Posterior vena cava (tissue), 2 donors: ENCODE measurements at regions not wholly inside any gene's neighbourhood (a gene's known extent, or its start where the extent isn't known, plus 50 kb on each side); places are given as distances from the start of the nearest gene placed in this dataset.
"Not testable (repeated sequence)": the region's sequence is repeated elsewhere in the genome, so short reads cannot be mapped to it uniquely, and the experiment has no call there.

Experiments used
- DNase-seq: peaks from one replicate; pipeline ENCODE4 v3.0.0-alpha.2; 2020; ENCODE audit warnings: low spot score
- intact Hi-C, 2 donors: fragments of 100-400 bp; cut with DNase I; formaldehyde crosslinking; loops; one replicate each; pipeline versions ENCODE4 v1.14.1 to v1.14.2; 2022 to 2023
- donor health status: DM: yes; HTN: yes; CAD: no.
- donor health status: DM: yes; HTN: yes; CAD: no.

DNA sequence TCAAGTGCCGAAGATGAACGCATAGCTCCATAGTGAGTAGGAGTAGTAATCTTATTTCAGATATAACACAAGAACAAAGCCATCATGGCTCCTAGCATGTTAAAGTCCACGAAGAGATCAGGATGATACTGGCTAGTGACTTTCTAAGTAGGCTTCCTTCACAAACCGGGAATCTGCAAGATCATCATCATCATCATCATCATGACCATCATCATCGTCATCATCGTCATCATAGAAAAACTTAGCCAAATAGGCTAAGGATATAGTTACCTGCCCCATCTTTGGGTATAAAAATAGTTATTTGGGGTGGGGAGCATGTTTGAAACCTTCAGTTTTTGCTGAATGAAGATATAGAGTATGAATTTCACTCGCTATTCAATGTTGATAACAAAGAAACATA is 57.9 kb downstream of the PYDC2 start:
- DNase-seq = no peak

DNA sequence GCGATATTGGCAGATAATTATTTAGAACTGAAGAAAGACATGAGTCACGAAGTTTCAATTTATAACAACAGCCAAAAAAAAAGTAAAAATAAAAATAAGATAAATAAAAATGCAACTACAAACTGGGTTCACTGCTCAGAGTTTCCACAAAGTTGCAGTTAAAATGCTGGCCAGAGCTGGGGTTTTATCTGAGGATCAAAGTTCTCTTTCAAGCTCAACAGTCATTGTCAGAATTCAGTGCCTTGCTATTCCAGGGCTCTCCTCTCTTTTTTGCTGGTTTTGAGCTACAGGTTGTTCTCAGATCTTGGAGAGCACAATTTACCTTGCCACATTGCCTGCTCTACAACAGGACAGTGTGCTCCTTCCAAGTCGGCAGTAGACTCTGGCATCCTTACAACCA is 60.1 kb downstream of the PYDC2 start:
- no peak for DNase-seq
- intact Hi-C loops = no loop called here

More for the DNA sequence above, 57.9 kb downstream of the PYDC2 start:
- intact Hi-C loops = no loop called here

DNA sequence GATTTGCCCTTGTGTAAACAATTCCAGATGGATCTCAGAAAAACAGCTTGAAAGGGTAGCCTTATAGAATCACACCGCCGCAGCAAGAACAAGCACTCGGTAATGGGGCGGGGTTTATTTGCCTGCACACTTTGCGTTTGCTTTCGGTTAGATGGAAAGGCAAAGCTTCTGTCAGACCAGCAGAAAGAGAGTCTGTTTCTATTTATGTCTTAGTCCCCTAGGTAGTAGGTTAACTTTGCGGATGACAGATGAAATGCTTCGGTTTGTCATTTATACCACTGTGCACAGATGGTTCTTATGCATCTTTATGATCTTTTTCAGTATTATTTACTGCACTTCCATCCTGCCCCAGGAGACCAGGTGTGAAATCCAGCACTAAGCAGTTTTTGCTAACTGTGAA is 62.2 kb downstream of the PYDC2 start:
- DNase-seq = no peak

DNA sequence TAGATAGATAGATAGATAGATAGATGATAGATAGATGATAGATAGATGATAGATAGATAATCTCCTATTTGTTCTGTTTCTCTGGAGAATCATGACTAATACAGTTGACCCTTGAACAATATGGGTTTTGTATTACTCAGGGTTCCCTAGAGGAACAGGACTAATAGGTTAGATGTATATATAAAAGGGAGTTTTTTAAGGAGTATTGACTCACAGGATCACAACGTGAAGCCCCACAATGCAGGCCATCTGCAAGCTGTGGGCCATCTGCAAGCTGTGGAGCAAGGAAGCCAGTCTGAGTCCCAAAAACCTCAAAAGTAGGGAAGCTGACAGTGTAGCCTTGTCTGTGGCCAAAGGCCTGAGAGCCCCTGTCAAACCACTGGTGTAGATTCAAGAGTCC is 67.6 kb downstream of the PYDC2 start:
- intact Hi-C loops = no loop called here
- no peak for DNase-seq

More for the DNA sequence above, 62.2 kb downstream of the PYDC2 start:
- intact Hi-C loops = no loop called here

DNA sequence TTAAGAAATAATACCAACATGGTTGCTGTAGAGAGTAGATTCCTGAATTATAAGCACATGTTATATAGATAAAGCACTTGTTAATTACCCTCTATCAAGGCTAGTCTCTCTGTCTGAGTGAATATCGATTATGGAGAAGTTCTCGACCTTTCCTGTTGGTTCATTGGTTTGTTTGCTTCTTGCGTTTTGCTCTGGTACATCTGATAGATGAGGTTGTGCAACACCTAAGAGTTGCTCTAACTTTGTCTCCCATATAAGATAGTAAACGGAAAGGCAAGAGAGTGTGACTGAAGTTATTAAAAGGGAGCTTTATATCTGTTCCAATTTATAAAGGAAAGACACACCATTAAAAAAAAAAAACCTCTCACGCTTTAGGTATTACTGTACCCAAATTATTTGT is 69.0 kb downstream of the PYDC2 start:
- intact Hi-C loops = loop anchor here in 1 of 2 donors (10.0 kb wide), 1 partner anchor 635 kb away; no protein-coding TSS in a partner anchor
- no peak for DNase-seq

DNA sequence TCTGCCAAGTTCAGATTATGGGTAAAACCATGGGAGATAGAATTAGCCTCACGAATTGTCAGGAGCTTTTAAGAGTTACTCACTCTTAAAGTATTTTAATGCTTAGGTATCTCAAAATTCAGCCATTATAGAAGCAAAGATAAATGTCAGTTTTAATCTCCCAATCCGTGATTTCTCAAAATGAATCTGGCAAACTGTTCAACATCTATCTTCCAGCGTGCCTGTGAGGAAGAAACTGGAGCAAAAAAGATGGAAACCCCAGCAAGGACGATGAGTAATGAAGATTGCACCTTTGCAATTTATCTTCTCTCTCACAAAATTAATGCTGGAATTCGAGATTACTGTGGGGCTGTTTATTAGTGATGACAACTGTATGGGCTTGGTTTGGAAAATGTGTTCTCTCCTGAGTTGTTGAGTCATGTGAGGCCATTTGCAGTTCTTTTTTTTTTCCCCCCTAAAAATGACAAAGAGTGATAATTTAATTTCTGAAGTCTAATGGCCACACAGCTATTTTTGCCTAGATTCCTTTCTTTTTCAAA is 70.5 kb downstream of the PYDC2 start:
- intact Hi-C loops = loop anchor here in 1 of 2 donors (10.0 kb wide), 1 partner anchor 633 kb away; no protein-coding TSS in a partner anchor
- DNase-seq = no peak

DNA sequence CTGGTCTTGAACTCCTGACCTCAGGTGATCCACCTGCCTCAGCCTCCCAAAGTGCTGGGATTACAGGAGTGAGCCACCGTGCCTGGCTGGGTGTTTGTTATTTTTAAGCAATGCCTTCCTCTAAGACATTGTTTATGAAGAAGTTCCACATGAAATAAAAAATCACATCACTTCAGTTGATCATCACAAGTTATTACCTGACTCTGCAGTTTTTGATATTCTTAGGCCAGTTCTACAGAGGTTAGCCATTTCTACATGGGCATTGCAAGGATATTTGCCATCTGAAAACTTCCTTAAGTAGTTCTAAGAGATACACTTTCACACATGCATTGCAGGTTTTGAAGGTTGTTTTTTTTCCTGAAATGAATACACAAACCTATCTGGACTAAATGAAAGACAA is 82.1 kb downstream of the PYDC2 start:
- no peak for DNase-seq
- intact Hi-C loops = no loop called here

DNA sequence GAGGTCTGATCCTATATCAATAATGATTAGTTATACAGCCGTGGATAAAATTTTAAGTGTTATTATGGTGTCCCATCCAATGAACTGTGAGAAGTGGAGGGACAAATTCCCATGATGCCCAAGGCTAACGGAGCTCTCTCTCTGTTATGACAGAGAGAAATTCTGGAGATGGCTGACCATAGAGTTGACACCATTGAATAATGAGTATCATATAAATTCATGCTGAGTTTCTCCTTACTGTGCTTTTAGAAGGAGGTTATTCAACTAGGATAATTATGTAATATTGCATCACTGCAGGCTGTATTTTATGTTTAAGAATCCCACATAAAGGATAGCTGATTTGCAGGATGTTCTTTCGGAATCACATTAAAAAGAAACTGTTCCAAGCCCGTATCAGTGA is 82.9 kb downstream of the PYDC2 start:
- no peak for DNase-seq
- intact Hi-C loops = no loop called here

DNA sequence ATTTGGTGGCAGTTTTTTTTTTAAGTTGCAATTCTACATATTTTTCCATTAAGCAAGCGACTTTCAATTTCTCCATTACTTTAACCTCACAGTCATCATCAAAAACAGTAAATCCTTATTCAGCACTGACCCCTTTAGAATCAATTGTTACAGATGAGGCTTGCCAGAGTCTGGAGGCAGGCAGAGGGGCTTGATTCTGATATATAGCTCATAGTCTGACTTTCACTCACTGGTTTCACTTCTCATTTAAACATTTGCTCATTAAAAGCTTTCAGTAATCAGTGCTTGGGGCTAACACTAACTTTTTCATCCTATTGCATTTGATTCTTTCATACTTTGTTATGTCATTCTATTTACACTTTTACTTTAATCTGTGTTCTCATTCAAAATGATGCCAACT is 88.4 kb downstream of the PYDC2 start:
- intact Hi-C loops = no loop called here
- DNase-seq = no peak

DNA sequence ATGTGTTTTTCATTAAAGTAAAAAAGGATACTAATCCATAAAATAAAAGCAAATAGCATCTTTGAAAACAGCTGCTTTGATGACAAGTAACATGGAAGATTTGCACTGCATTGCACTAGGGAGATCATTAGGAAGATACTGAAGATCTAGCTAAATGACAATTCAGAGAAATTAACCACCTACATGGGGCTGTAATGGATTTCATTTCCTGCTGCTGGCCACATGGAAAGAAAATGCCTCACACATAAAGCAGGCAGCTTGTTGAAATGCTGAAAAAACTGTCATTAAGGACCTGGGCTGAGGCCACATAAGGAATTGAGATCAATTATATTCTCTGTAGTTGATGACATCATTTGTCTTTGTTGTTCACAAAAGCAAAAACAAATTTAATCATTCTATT is 94.1 kb downstream of the PYDC2 start:
- intact Hi-C loops = no loop called here
- no peak for DNase-seq

DNA sequence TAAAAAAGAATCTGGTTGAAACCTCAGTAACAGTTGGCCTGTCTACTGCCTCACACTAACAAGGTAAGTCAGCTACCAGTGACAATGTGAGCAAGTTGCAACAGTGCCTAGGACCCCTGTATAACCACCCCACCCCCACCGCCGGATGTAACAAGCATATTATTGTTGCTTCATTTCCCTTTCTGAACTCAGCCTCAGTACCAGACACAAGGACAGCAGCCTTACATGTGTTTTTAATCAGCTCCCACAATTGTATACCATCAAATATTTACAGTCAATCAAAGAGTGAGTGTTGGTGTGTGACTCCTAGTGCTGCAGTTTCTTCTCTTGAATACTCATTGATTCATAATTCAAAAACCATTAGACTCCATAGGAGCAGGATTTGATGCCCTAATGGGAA is 96.4 kb downstream of the PYDC2 start:
- intact Hi-C loops = no loop called here
- DNase-seq = no peak

DNA sequence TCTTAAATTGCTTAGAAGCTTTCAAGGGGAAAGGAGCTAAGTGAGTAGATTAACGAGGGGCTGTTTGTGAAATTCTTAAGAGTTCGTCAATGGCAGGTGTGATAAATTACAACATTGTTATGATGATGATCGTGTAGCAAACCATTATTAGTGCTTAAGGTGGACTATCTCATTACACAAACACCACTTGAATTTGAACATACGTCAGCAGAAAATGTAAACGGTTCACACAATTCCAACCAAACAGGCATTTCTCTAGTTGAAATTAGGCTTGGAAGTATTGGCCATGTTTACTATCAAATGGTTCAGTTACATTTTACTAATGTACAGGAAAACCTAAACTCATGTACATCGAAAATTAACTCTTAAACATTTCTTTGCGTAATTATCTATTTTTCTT is 102.8 kb downstream of the PYDC2 start:
- no peak for DNase-seq
- intact Hi-C loops = no loop called here

DNA sequence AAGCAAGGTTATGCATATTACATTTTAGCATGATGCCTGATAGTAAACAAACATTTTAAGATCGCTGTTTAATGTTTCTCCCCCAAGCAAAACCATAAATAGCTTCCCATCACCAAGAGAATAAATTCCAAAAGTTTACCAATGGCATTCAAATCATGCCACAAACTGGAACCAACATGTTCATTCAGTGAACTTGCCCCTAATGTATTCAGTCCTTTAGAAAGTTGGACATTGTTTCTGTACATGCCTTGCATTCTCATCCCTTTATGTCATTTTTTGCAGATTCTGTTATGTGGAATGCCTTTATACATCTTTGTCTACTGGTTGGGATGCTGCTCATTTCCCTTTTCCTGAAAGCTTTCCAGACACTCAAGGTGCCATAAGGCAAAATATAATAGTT is 105.5 kb downstream of the PYDC2 start:
- no peak for DNase-seq
- intact Hi-C loops = no loop called here

DNA sequence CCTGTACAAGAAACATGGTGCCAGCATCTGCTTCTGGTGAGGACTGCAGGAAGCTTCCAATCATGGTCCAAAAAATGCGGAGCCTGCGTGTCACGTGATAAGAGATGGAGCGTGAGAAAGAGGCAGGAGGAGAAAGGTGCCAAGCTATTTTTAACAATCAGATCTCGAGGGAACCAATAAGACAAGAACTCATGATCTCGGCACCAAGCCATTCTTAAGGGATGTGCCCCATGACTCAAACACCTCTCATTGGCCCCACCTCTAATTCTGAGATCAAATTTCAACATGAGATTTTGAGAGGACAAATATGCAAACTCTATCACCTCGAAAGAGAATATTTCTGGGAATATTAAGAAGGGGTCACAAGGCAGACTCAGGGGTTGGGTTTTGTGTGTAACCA is 107.2 kb downstream of the PYDC2 start:
- intact Hi-C loops = no loop called here
- no peak for DNase-seq

DNA sequence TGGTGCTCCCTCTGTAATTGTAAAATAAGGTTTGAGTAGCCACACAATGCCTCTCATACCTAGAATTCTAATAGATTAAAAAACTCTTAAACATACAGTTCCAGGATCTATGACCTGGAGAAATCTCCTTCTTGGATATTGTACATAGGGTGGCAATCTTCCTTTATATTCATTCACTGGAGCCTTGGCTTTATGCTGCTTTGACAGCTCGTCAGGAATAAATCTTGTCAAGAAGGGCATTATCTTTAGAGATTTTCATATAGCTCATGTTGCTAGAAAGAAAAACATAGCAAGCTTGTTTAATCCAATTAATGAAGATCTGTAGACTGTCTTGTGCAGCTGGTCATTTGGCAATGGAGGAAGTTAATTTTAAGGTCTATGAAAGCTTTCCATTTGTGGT is 131.1 kb downstream of the PYDC2 start:
- DNase-seq = no peak
- intact Hi-C loops = no loop called here

DNA sequence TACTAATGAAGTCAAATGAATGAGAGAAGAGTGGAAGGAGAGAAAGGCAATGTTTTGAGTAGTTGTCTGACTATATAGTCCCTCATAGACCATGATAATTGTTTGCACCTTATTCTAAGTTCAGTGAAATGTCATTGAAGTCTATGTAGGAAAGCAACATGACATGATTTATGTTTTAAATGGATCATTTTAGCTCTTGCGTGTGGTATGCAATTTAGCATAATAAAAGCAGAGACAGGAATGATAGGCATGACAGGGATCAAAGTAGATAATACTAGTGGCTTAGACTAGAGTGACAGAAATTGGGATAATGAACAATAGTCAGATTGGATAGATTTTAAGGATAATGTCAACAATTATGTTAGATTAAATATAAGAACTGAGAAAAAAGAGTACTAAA is 132.5 kb downstream of the PYDC2 start:
- DNase-seq = no peak
- intact Hi-C loops = no loop called here

DNA sequence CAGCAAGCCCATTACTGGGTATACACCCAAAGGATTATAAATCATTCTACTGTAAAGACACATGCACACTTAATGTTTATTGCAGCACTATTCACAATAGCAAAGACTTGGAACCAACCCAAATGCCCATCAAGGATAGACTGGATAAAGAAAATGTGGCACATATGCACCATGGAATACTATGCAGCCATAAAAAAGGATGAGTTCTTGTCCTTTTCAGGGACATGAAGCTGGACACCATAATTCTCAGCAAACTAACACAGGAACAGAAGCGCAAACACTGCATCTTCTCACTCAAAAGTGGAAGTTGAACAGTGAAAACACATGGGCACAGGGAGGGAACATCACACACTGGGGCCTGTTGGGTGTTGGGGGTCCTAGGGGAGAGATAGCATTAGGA is 154.5 kb downstream of the PYDC2 start:
- intact Hi-C loops, DNase-seq: not testable (repeated sequence)

DNA sequence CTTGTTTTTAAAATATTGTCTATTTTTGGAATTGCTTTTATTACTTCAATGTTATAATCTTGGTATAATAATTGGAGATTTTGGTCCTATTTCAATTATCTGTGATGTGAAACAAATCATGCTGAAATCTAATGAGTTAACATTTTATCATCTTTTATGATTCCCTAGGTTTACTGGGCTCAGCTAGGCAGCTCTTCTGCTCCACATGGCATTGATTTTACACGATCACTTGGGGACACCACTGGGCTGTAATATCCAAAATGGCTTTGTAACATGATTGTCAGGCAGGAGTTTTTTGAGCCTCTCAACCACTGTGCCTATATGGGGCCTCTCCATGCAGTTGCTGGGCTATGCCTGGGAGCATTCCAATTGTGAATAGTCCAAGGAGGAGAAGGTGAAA is 163.3 kb downstream of the PYDC2 start:
- intact Hi-C loops = no loop called here
- no peak for DNase-seq

DNA sequence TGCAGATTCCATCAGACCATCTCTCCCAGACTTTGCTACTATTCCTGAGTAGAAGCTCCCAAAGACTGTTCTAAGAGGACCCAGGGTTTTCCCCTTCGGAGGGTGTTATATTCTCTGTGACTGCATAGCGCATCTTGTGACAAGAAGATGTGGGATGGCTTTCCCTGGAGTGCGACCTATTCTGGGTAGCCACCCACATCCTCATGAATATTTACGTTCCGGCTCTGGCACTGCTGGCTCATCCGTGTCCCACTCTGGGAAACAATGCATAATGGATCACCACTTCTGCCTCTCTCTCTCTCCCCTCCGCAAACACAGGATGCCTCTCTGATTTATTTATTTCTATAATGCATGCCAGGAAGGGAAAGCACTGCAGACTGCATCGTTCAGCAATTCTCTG is 166.1 kb downstream of the PYDC2 start:
- intact Hi-C loops = no loop called here
- DNase-seq = no peak

DNA sequence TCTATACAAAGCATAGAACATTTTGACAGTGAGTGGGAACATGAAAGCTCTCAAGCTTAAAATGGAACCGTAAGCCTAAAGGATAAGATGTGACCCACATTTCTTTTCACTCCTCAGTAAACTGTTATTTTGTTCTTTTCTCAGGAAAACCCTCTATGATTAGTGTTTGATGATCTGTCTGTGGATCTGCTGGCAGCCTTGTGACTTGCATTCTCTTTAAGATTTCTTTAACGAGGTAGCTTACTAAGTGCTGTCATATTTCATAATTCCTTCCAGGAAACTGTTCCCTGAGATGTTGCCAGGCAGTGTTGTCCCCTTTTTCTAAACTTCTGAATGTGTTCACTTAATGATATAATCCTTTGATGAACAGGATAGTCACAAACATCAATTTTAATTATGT is 167.6 kb downstream of the PYDC2 start:
- intact Hi-C loops = no loop called here

DNA sequence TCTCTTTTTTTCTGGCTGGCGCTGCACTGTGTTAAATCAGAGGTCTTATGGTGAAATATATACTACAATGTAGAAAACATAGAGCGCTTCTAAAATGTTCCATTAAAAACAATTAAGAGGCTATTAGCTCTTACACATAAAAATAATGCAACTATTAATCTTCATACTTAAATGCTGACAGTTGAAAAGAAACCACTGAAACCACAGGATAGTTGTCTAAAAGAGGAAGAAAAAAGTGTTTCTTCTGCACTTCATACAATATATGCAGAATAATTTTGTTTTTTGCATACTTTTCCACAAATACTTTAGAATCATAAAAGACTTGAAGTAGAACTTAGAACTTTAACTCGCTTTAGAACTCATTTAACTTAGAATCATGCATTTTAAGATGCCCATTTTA is 170.5 kb downstream of the PYDC2 start:
- intact Hi-C loops = no loop called here

More for the DNA sequence above, 167.6 kb downstream of the PYDC2 start:
- DNase-seq = no peak

DNA sequence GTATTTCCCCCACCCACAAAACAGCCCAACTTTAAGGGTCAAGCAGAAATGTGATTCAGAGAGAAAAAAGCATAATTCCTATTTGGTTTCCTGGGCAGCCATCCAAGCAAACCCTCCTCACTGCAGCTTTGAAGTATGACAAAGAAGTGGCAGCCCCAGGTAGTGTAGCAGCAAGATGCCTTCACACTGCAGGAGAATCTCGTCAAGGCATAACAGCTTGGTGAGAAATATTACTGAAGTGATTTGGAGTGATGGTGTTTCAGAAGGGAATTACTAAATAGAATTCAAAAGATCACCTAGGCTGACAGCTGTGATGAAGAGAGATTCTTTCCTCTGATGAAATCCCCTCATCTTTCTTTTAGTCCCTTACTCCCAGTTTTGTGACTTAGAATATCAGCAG is 173.9 kb downstream of the PYDC2 start:
- intact Hi-C loops = no loop called here
- no peak for DNase-seq

More for the DNA sequence above, 170.5 kb downstream of the PYDC2 start:
- no peak for DNase-seq
